IPS-18a (cell line): ENCODE measurements at regions not wholly inside any gene's neighbourhood (a gene's known extent, or its start where the extent isn't known, plus 50 kb on each side); places are given as distances from the start of the nearest gene placed in this dataset.
"Not testable (repeated sequence)": the region's sequence is repeated elsewhere in the genome, so short reads cannot be mapped to it uniquely, and the experiment has no call there.

ENCODE experiments used
- H3K27ac ChIP-seq: one replicate; pipeline ENCODE4 v1.5.1; 2013; ENCODE audit warnings: low read length
- H3K27me3 ChIP-seq: one replicate; pipeline ENCODE4 v1.6.1; 2013; ENCODE audit warnings: mild to moderate bottlenecking, low read length; ENCODE audit not compliant: control insufficient read depth, insufficient read depth
- H3K36me3 ChIP-seq: one replicate; pipeline ENCODE4 v1.6.1; 2013; ENCODE audit warnings: low read depth, low read length; ENCODE audit not compliant: control insufficient read depth
- H3K4me1 ChIP-seq: one replicate; pipeline ENCODE4 v1.6.1; 2013; ENCODE audit warnings: low read depth, low read length; ENCODE audit not compliant: control insufficient read depth
- H3K4me3 ChIP-seq: one replicate; pipeline ENCODE4 v1.5.1; 2013; ENCODE audit warnings: low read length
- H3K9ac ChIP-seq: one replicate; pipeline ENCODE4 v1.6.1; 2013; ENCODE audit warnings: mild to moderate bottlenecking, low read length, moderate library complexity
- H3K9me3 ChIP-seq: one replicate; pipeline ENCODE4 v1.6.1; 2013; ENCODE audit warnings: low read depth, low read length; ENCODE audit not compliant: control insufficient read depth

- no peaks in the 10 kb centered on the region for H3K36me3 ChIP-seq
- H3K27me3 ChIP-seq: no peaks in the 10 kb centered on the region
- no peak overlapping the region for H3K9ac ChIP-seq
- H3K27ac ChIP-seq: no peak overlapping the region
- no peaks in the 10 kb centered on the region for H3K9me3 ChIP-seq
- no peak overlapping the region for H3K4me3 ChIP-seq
- H3K4me1 ChIP-seq: peaks cover 4% of the 10 kb centered on the region
Observed at GRCh38 chr7:13777242-13777641, 212.2 kb downstream of the ETV1 start.

GRCh38 chr7:13778967-13779366 is 210.5 kb downstream of the ETV1 start:
- Histone ChIP-seq H3K4me3 (no peak overlapping the region), H3K27me3 (no peaks in the 10 kb centered on the region), H3K9ac (no peak overlapping the region), H3K27ac (no peak overlapping the region), H3K4me1 (no peaks in the 10 kb centered on the region), H3K9me3 (no peaks in the 10 kb centered on the region), H3K36me3 (no peaks in the 10 kb centered on the region)

DNA sequence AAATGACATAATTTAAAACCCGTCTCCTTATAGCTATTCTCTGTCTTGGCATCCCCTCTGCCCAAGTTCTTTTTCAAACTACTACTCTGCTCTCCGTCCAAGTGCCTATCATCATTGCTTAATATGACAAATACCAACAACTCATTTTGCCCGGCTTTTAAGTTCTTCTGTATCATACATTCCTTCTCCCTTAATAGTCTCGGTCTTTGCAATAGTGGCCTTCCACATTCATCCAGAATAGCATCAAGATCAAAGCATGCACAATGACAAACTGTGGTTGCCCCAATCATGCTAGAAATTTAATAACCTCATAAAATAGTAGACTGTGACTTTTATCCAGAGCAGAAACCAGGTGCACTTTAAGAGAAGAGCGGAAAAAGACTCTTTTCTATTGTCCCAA is 198.9 kb downstream of the ETV1 start:
- no peaks in the 10 kb centered on the region for H3K27me3 ChIP-seq
- no peaks in the 10 kb centered on the region for H3K36me3 ChIP-seq
- no peak overlapping the region for H3K4me3 ChIP-seq
- no peak overlapping the region for H3K27ac ChIP-seq
- H3K4me1 ChIP-seq: no peaks in the 10 kb centered on the region
- no peak overlapping the region for H3K9ac ChIP-seq
- H3K9me3 ChIP-seq: no peaks in the 10 kb centered on the region

GRCh38 chr7:13792208-13792607 is 197.3 kb downstream of the ETV1 start:
- H3K36me3 ChIP-seq: no peaks in the 10 kb centered on the region

GRCh38 chr7:13793926-13794325 is 195.5 kb downstream of the ETV1 start:
- H3K4me3 ChIP-seq: no peak overlapping the region
- no peak overlapping the region for H3K9ac ChIP-seq
- no peaks in the 10 kb centered on the region for H3K36me3 ChIP-seq
- H3K9me3 ChIP-seq: no peaks in the 10 kb centered on the region
- H3K27me3 ChIP-seq: no peaks in the 10 kb centered on the region
- H3K27ac ChIP-seq: no peak overlapping the region
- H3K4me1 ChIP-seq: peaks cover 12% of the 10 kb centered on the region

More at GRCh38 chr7:13792208-13792607, 197.3 kb downstream of the ETV1 start:
- no peaks in the 10 kb centered on the region for H3K9me3 ChIP-seq
- H3K9ac ChIP-seq: no peak overlapping the region
- no peak overlapping the region for H3K4me3 ChIP-seq
- H3K27ac ChIP-seq: no peak overlapping the region
- H3K4me1 ChIP-seq: peaks cover 3% of the 10 kb centered on the region
- H3K27me3 ChIP-seq: no peaks in the 10 kb centered on the region

- H3K9ac ChIP-seq: no peak overlapping the region
- H3K27me3 ChIP-seq: no peaks in the 10 kb centered on the region
- peaks cover 12% of the 10 kb centered on the region for H3K4me1 ChIP-seq
- H3K36me3 ChIP-seq: no peaks in the 10 kb centered on the region
- no peak overlapping the region for H3K27ac ChIP-seq
- no peak overlapping the region for H3K4me3 ChIP-seq
- H3K9me3 ChIP-seq: no peaks in the 10 kb centered on the region
Observed at GRCh38 chr7:13794581-13794980, 194.9 kb downstream of the ETV1 start.

GRCh38 chr7:13797545-13797944 is 191.9 kb downstream of the ETV1 start:
- H3K9ac ChIP-seq: no peak overlapping the region
- no peak overlapping the region for H3K27ac ChIP-seq
- peaks cover 19% of the 10 kb centered on the region for H3K4me1 ChIP-seq
- no peaks in the 10 kb centered on the region for H3K27me3 ChIP-seq
- no peak overlapping the region for H3K4me3 ChIP-seq
- no peaks in the 10 kb centered on the region for H3K9me3 ChIP-seq
- no peaks in the 10 kb centered on the region for H3K36me3 ChIP-seq

DNA sequence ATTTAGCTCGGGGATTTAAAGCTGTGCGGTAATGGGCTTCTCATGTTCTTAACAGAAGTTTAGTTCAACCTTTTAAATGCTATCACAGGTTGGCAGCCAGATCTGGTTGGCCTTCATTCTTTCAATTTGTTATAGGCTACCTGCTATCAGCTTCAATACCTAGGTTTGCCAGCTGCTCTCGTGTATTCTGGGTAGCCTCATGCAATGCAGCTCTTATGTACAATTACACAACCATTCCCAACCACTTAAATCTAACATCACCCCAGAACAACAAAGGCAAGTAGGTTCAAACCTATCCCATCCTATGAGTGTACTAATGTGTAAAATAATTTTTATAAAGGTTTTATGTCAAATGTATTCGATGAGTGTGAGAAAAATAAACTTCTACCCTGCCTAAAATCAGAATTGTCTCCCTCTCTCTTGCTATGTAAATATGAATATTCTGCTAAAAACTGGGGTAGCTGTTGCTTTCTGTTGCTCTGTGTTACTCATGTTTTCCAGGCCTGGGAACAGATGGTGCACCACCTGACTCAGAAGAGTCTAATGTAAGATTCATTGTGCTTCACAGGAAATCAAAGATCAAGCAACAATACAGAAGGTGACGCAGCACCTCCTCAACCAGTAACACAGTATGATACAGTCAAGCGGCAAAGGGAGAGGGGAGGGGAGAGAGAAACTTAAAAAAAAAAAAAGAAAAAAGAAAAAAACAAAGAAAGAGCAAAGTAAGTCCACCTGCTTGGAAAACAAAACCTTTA is 188.6 kb downstream of the ETV1 start:
- H3K36me3 ChIP-seq: no peaks in the 10 kb centered on the region
- H3K9me3 ChIP-seq: no peaks in the 10 kb centered on the region
- no peak overlapping the region for H3K27ac ChIP-seq
- no peak overlapping the region for H3K9ac ChIP-seq
- H3K4me3 ChIP-seq: no peak overlapping the region
- H3K4me1 ChIP-seq: peaks cover 19% of the 10 kb centered on the region
- no peaks in the 10 kb centered on the region for H3K27me3 ChIP-seq

GRCh38 chr7:13801669-13802068 is 187.8 kb downstream of the ETV1 start:
- Histone ChIP-seq H3K9ac (no peak overlapping the region), H3K4me3 (no peak overlapping the region), H3K27me3 (no peaks in the 10 kb centered on the region), H3K4me1 (peaks cover 19% of the 10 kb centered on the region), H3K9me3 (no peaks in the 10 kb centered on the region), H3K27ac (no peak overlapping the region), H3K36me3 (no peaks in the 10 kb centered on the region)

DNA sequence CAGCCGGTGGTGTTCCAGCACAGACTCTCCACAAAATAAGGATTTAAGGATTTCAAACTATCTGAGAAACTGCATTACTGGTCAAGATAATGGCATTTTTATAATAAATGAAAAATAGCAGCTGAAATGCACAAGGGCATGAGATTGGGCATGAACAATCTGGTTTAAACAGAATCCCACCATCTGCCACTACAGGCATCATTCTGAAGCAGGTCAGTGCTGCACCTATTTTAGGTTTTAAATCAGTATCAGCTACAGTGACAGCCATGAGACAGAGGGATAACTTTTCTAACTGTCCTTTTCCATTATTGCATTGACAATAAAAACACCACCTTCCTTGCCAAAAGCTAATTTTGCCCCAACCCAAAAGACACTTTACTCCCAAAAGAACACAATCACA is 186.8 kb downstream of the ETV1 start:
- no peaks in the 10 kb centered on the region for H3K9me3 ChIP-seq
- no peak overlapping the region for H3K9ac ChIP-seq
- no peak overlapping the region for H3K4me3 ChIP-seq
- H3K27ac ChIP-seq: no peak overlapping the region
- H3K27me3 ChIP-seq: no peaks in the 10 kb centered on the region
- H3K4me1 ChIP-seq: peaks cover 11% of the 10 kb centered on the region
- H3K36me3 ChIP-seq: no peaks in the 10 kb centered on the region

GRCh38 chr7:13803134-13803533 is 186.3 kb downstream of the ETV1 start:
- H3K9ac ChIP-seq: no peak overlapping the region
- no peak overlapping the region for H3K27ac ChIP-seq
- H3K36me3 ChIP-seq: no peaks in the 10 kb centered on the region
- no peaks in the 10 kb centered on the region for H3K27me3 ChIP-seq
- H3K4me3 ChIP-seq: no peak overlapping the region
- H3K4me1 ChIP-seq: peaks cover 6% of the 10 kb centered on the region
- no peaks in the 10 kb centered on the region for H3K9me3 ChIP-seq

- H3K9me3 ChIP-seq, H3K4me1 ChIP-seq, H3K36me3 ChIP-seq, H3K27ac ChIP-seq, H3K27me3 ChIP-seq, H3K9ac ChIP-seq: not testable (repeated sequence)
- peak overlapping the region; percentile 47 for H3K4me3 ChIP-seq
Observed at GRCh38 chr7:13806089-13806867, 183.2 kb downstream of the ETV1 start.
